Left lung (tissue), 4 donors: ENCODE measurements at regions not wholly inside any gene's neighbourhood (a gene's known extent, or its start where the extent isn't known, plus 50 kb on each side); places are given as distances from the start of the nearest gene placed in this dataset.

Experiments
- ATAC-seq: fragments of 200-7000 bp; cut with Tn5 transposase; one replicate; pipeline ENCODE4 v1.9.1; 2020; ENCODE audit warnings: moderate library complexity
- DNase-seq, 4 donors: peaks; one replicate each; pipeline ENCODE4 v3.0.0-alpha.2; 2013 to 2020
- H3K27ac ChIP-seq, 2 donors: fragments of 200-600 bp; sonication (generic) in 1 of 2; one replicate each; pipeline versions ENCODE4 v1.5.0 to v1.8.0; 2020 to 2021
- H3K27me3 ChIP-seq, 2 donors: fragments of 200-600 bp; sonication (generic) in 1 of 2; one replicate each; pipeline versions ENCODE4 v1.5.0 to v1.8.0; 2020 to 2021
- H3K36me3 ChIP-seq, 2 donors: fragments of 200-600 bp; sonication (generic) in 1 of 2; one replicate each; pipeline versions ENCODE4 v1.5.0 to v1.8.0; 2020 to 2021
- H3K4me1 ChIP-seq, 2 donors: fragments of 200-600 bp; one replicate each; pipeline ENCODE4 v1.8.0; 2021
- H3K4me3 ChIP-seq, 2 donors: fragments of 200-600 bp; sonication (generic) in 1 of 2; one replicate each; pipeline versions ENCODE4 v1.5.0 to v1.8.0; 2020 to 2021; ENCODE audit warnings: mild to moderate bottlenecking in 1 of 2
- H3K9me3 ChIP-seq, 2 donors: fragments of 200-600 bp; sonication (generic) in 1 of 2; one replicate each; pipeline versions ENCODE4 v1.5.0 to v1.8.0; 2020 to 2021
- intact Hi-C, 2 donors: fragments of 100-400 bp; cut with DNase I; formaldehyde crosslinking; loops; one replicate each; pipeline versions ENCODE4 v1.11.2 to v1.14.2; 2022
- TF ChIP-seq, protein P1 (sequence below), 2 donors: fragments of 200-600 bp; sonication (generic) in 1 of 2; IDR thresholded peaks; one replicate each; pipeline versions ENCODE4 v1.5.0 to v1.8.0; 2021; ENCODE audit warnings: antibody characterized with exemption in 2 of 2
- donor health status: DM: no; HTN: yes; CAD: no.
- donor health status: DM: no; HTN: no; CAD: no.

DNA sequence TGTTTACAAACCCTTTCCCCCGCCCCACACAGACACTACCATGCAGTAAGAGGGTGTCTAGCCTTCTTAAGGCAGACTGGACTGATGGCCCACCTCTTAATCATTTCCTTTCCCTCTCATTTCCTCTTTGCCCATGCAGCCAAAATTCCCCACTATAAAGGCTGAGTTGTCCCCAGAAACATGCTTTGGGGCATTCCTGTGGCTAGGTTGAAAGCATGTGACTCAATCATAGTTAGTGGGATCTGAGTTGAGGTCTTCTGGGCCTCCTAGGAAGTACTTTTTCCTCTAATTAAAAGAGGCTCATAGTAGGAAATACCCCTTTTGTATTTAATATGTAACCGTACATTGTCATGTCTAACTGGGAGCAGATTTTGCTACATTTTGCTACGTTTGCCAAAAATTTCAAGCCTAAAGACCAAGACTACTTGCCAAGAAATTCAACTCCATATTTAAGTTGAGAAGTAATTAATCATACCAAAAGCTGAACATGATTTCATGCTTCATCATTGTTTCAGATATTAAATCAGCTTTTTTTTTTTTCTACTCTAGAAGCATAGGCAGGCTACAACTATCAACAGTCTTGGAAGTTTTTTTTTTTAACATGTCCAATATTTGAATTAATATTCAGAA is 174.7 kb downstream of the ADGRL4 start:
- no peaks in the 10 kb centered on the region for H3K9me3 ChIP-seq
- DNase-seq, result no peak
- intact Hi-C loops, result no loop called here
- H3K4me3 ChIP-seq, result no peak overlapping the region
- no peaks in the 10 kb centered on the region for H3K36me3 ChIP-seq
- TF ChIP-seq, protein P1, sequence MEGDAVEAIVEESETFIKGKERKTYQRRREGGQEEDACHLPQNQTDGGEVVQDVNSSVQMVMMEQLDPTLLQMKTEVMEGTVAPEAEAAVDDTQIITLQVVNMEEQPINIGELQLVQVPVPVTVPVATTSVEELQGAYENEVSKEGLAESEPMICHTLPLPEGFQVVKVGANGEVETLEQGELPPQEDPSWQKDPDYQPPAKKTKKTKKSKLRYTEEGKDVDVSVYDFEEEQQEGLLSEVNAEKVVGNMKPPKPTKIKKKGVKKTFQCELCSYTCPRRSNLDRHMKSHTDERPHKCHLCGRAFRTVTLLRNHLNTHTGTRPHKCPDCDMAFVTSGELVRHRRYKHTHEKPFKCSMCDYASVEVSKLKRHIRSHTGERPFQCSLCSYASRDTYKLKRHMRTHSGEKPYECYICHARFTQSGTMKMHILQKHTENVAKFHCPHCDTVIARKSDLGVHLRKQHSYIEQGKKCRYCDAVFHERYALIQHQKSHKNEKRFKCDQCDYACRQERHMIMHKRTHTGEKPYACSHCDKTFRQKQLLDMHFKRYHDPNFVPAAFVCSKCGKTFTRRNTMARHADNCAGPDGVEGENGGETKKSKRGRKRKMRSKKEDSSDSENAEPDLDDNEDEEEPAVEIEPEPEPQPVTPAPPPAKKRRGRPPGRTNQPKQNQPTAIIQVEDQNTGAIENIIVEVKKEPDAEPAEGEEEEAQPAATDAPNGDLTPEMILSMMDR (IDR thresholded peaks at IDR 0.05), result no peak
- no peak overlapping the region for H3K27ac ChIP-seq
- no peaks in the 10 kb centered on the region for H3K27me3 ChIP-seq
- no peak for ATAC-seq
- H3K4me1 ChIP-seq, result no peaks in the 10 kb centered on the region

DNA sequence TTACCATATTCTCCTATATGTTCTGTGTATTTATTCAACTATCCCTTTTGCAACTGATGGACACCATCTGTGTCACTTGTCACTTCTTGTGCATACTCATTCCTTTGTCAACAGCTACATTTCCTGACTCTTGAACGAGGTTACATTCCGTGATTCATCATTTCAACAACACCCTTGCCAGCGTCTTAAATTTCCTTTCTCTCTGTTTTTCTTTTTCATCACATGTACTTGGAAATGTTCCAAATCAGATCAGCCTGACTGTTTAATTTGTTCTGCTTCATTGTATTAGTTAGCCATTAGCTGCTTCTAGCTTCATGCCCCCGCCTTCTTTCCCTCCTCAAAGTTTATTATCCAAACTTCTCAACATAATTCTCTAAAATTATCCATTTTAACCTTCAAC is 173.0 kb downstream of the ADGRL4 start:
- no peaks in the 10 kb centered on the region for H3K9me3 ChIP-seq
- TF ChIP-seq, protein P1 (IDR thresholded peaks at IDR 0.05), result no peak
- no peaks in the 10 kb centered on the region for H3K4me1 ChIP-seq
- DNase-seq, result no peak
- H3K27ac ChIP-seq, result no peak overlapping the region
- H3K27me3 ChIP-seq, result no peaks in the 10 kb centered on the region
- intact Hi-C loops, result no loop called here
- H3K36me3 ChIP-seq, result no peaks in the 10 kb centered on the region
- no peak for ATAC-seq
- no peak overlapping the region for H3K4me3 ChIP-seq

GRCh38 chr1:78834201-78834741 is 172.3 kb downstream of the ADGRL4 start:
- no peaks in the 10 kb centered on the region for H3K36me3 ChIP-seq
- ATAC-seq (no peak), DNase-seq (no peak)
- TF ChIP-seq, protein P1 (IDR thresholded peaks at IDR 0.05), result no peak
- H3K9me3 ChIP-seq, result no peaks in the 10 kb centered on the region
- intact Hi-C loops, result no loop called here
- H3K27ac ChIP-seq, result no peak overlapping the region
- H3K4me3 ChIP-seq, result no peak overlapping the region
- H3K4me1 ChIP-seq, result no peaks in the 10 kb centered on the region
- H3K27me3 ChIP-seq, result no peaks in the 10 kb centered on the region

DNA sequence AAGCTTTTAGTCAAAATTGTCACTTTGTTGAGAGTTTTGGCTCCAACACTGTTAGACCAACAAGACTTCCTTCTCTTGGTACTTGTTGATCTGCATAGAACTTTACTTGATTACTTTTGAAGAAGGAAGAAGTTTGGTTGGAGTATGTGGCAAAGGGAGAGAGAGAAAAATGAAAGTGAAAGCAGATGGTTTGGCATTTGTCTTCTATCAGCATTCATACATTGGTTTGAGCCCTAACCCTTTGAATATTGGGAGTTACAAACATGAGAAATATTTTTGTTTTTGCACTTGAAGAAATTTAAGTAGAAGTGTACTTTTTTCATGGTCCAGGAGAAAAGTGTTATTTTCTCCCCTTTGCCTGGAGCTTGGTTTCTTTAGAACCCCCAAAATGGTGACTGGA is 169.8 kb downstream of the ADGRL4 start:
- intact Hi-C loops, result no loop called here
- H3K4me3 ChIP-seq, result no peak overlapping the region
- DNase-seq (no peak), ATAC-seq (peak; percentile 27)
- no peaks in the 10 kb centered on the region for H3K27me3 ChIP-seq
- no peaks in the 10 kb centered on the region for H3K4me1 ChIP-seq
- no peaks in the 10 kb centered on the region for H3K9me3 ChIP-seq
- no peak overlapping the region for H3K27ac ChIP-seq
- TF ChIP-seq, protein P1 (IDR thresholded peaks at IDR 0.05), result no peak
- no peaks in the 10 kb centered on the region for H3K36me3 ChIP-seq

- no peak overlapping the region for H3K27ac ChIP-seq
- TF ChIP-seq, protein P1 (IDR thresholded peaks at IDR 0.05), result peak; percentile 57 to 65
- peak; percentile 79 for ATAC-seq
- H3K36me3 ChIP-seq, result no peaks in the 10 kb centered on the region
- H3K27me3 ChIP-seq, result no peaks in the 10 kb centered on the region
- H3K9me3 ChIP-seq, result no peaks in the 10 kb centered on the region
- peak in 1 of 4 donors; percentile 45 for DNase-seq
- H3K4me1 ChIP-seq, result no peaks in the 10 kb centered on the region
- no peak overlapping the region for H3K4me3 ChIP-seq
- intact Hi-C loops, result loop anchor here in 1 of 2 donors (5.0 kb wide), 1 partner anchor 358 kb away; no protein-coding TSS in a partner anchor
Observed at GRCh38 chr1:78839704-78840277, 166.7 kb downstream of the ADGRL4 start.
